ENCODE measurements at regions not wholly inside any gene's neighbourhood (a gene's known extent, or its start where the extent isn't known, plus 50 kb on each side); places are given as distances from the start of the nearest gene placed in this dataset.

DNA sequence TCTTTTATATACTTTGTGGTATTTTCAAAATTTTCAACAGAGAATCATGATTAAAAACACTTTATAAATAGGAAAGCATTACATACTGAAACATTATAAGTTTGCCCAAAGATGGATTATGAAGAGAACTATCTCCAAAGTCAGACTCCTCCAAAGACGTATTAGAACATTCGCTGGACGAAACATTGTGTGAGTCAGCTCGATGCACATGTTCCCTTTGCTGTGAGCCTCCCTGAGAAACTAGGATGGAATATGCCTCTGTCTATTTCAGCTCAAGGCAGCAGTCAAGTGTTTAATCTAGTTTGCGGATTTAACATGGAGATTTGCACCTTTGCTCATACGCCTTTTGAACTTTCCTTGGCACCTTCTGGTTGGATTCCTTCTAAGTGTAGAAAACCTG, 92.2 kb upstream of the NCKAP5 start:
- no peak for DNase-seq
- H4K8ac ChIP-seq (replicated peaks; ENCODE audit: insufficient read length, low read depth, low read length): no peak overlapping the region
- no CpG with 5 or more reads among the region's 6 CpGs for WGBS (ENCODE audit: extremely low coverage, insufficient read length, low lambda C conversion rate)
- H3K18ac ChIP-seq (ENCODE audit: insufficient read length, low read depth, low read length): no peak overlapping the region
- no peak overlapping the region for H2BK120ac ChIP-seq (ENCODE audit: low read depth, low read length, poor library complexity, severe bottlenecking)
- Mint-ChIP-seq H3K4me3 (no peak overlapping the region), H3K36me3 (ENCODE audit: insufficient read depth in 1 of 3, low read depth in 3 of 3) (no peaks in the 10 kb centered on the region), H3K27me3 (ENCODE audit: low read depth) (no peaks in the 10 kb centered on the region; the same call in 1 of the 2 replicates), H3K9me3 (no peaks in the 10 kb centered on the region; a peak in 1 of 5 replicates), H3K4me1 (peaks cover 13 to 17% of the 10 kb centered on the region in 2 experiments), H3K27ac (no peak overlapping the region)
- no peak overlapping the region for H3K4me2 ChIP-seq (ENCODE audit: insufficient read depth, insufficient read length, low read length)
- H3K56ac ChIP-seq (ENCODE audit: insufficient read length, low read depth, low read length): no peak overlapping the region
- H4K91ac ChIP-seq (ENCODE audit: insufficient read length, low read depth, low read length): no peak overlapping the region
- H3K79me1 ChIP-seq (ENCODE audit: insufficient read depth, low read depth, low read length, poor library complexity, severe bottlenecking): no peaks in the 10 kb centered on the region
- no peak overlapping the region for H3T11ph ChIP-seq (ENCODE audit: low read length)
- TF ChIP-seq, protein P1, sequence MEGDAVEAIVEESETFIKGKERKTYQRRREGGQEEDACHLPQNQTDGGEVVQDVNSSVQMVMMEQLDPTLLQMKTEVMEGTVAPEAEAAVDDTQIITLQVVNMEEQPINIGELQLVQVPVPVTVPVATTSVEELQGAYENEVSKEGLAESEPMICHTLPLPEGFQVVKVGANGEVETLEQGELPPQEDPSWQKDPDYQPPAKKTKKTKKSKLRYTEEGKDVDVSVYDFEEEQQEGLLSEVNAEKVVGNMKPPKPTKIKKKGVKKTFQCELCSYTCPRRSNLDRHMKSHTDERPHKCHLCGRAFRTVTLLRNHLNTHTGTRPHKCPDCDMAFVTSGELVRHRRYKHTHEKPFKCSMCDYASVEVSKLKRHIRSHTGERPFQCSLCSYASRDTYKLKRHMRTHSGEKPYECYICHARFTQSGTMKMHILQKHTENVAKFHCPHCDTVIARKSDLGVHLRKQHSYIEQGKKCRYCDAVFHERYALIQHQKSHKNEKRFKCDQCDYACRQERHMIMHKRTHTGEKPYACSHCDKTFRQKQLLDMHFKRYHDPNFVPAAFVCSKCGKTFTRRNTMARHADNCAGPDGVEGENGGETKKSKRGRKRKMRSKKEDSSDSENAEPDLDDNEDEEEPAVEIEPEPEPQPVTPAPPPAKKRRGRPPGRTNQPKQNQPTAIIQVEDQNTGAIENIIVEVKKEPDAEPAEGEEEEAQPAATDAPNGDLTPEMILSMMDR (conservative IDR thresholded peaks at IDR 0.05): no peak
- H3K4ac ChIP-seq (ENCODE audit: low read depth, low read length): no peak overlapping the region
- no peaks in the 10 kb centered on the region for H3K9me3 ChIP-seq (ENCODE audit: control insufficient read depth, low read depth, low read length)
- no peaks in the 10 kb centered on the region for H3K27me3 ChIP-seq (ENCODE audit: insufficient read depth, low read length)
- no peak overlapping the region for H3K14ac ChIP-seq (ENCODE audit: insufficient read depth, low read length)
- H2AK5ac ChIP-seq (ENCODE audit: insufficient read length, low read length): no peak overlapping the region
- no peak overlapping the region for H2BK12ac ChIP-seq (ENCODE audit: insufficient read length, low read depth, low read length)
- no peaks in the 10 kb centered on the region for H3K23me2 ChIP-seq (ENCODE audit: insufficient read length, low read depth, low read length, poor library complexity, severe bottlenecking)
- no peaks in the 10 kb centered on the region for H3K79me2 ChIP-seq (ENCODE audit: insufficient read depth, low read length)
- no peak overlapping the region for H2BK15ac ChIP-seq (ENCODE audit: low read depth, low read length)
- no peak overlapping the region for H4K5ac ChIP-seq (ENCODE audit: insufficient read length, low read depth, low read length)
- no peak overlapping the region for H2BK20ac ChIP-seq (ENCODE audit: low read depth, low read length, poor library complexity, severe bottlenecking)
- H2AFZ ChIP-seq (ENCODE audit: low read length): no peak overlapping the region
- H3K27ac ChIP-seq (ENCODE audit: insufficient read length, low read depth, low read length): no peak overlapping the region
- H3K23ac ChIP-seq (ENCODE audit: insufficient read length, low read depth, low read length): no peak overlapping the region
- no peaks in the 10 kb centered on the region for H3K4me1 ChIP-seq (ENCODE audit: insufficient read depth, low read length)
- H4K20me1 ChIP-seq (ENCODE audit: control insufficient read depth, insufficient read depth, insufficient read length): no peaks in the 10 kb centered on the region
- no peak overlapping the region for H2BK5ac ChIP-seq (ENCODE audit: insufficient read length, low read length)
- H3K9ac ChIP-seq (ENCODE audit: extremely low read depth, insufficient read length, low read length): no peak overlapping the region
